Left lung (tissue), 4 donors: ENCODE measurements at regions not wholly inside any gene's neighbourhood (a gene's known extent, or its start where the extent isn't known, plus 50 kb on each side); places are given as distances from the start of the nearest gene placed in this dataset.

Experiments
- ATAC-seq: fragments of 200-7000 bp; cut with Tn5 transposase; one replicate; pipeline ENCODE4 v1.9.1; 2020; ENCODE audit warnings: moderate library complexity
- DNase-seq, 4 donors: peaks; one replicate each; pipeline ENCODE4 v3.0.0-alpha.2; 2013 to 2020
- H3K27ac ChIP-seq, 2 donors: fragments of 200-600 bp; sonication (generic) in 1 of 2; one replicate each; pipeline versions ENCODE4 v1.5.0 to v1.8.0; 2020 to 2021
- H3K27me3 ChIP-seq, 2 donors: fragments of 200-600 bp; sonication (generic) in 1 of 2; one replicate each; pipeline versions ENCODE4 v1.5.0 to v1.8.0; 2020 to 2021
- H3K36me3 ChIP-seq, 2 donors: fragments of 200-600 bp; sonication (generic) in 1 of 2; one replicate each; pipeline versions ENCODE4 v1.5.0 to v1.8.0; 2020 to 2021
- H3K4me1 ChIP-seq, 2 donors: fragments of 200-600 bp; one replicate each; pipeline ENCODE4 v1.8.0; 2021
- H3K4me3 ChIP-seq, 2 donors: fragments of 200-600 bp; sonication (generic) in 1 of 2; one replicate each; pipeline versions ENCODE4 v1.5.0 to v1.8.0; 2020 to 2021; ENCODE audit warnings: mild to moderate bottlenecking in 1 of 2
- H3K9me3 ChIP-seq, 2 donors: fragments of 200-600 bp; sonication (generic) in 1 of 2; one replicate each; pipeline versions ENCODE4 v1.5.0 to v1.8.0; 2020 to 2021
- CTCF ChIP-seq, 2 donors: fragments of 200-600 bp; sonication (generic) in 1 of 2; IDR thresholded peaks; one replicate each; pipeline versions ENCODE4 v1.5.0 to v1.8.0; 2021; ENCODE audit warnings: antibody characterized with exemption in 2 of 2
- intact Hi-C, 2 donors: fragments of 100-400 bp; cut with DNase I; formaldehyde crosslinking; loops; one replicate each; pipeline versions ENCODE4 v1.11.2 to v1.14.2; 2022
- donor health status: DM: no; HTN: yes; CAD: no.
- donor health status: DM: no; HTN: no; CAD: no.

DNA sequence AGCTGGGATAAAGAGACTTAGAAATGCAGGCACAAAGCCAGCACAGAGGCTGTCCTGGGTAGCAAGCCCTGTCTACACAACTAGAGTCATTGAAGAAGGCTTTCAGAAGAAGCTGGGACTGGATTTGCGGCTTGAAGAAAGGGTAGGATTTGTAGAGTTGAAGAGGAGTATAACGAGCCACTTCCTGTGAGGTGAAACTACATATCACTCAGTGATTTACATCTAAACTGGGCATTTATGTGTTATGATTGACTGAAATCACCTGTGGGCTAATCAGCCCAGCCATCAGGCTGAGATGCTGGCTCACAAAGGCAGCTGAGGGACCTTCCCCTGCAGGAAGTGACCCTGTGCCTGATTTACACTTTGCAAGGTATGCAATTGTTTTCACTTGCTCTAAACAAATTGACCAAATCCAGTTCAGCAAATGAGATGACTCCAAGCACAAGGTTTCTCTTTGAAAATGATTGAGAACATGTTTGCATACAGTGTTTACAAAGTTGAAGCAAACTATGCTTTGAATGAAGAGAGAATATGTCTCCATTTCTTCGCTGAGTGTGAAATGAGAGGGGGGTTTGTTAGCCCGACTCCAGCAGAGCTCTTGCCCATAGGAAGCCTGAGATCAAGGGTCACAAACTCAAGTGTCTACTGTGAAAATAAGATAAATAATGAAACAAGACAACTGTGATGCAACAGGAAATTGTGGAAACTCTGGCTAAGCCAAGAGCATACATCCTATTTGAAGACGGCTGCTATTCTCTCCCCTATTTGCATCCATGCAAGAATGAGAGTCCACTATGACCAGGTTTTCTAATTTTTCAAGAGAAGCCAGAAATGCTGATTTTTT, 69.3 kb upstream of the HK2 start:
- no peak overlapping the region for H3K27ac ChIP-seq
- no peak for TF ChIP-seq CTCF (IDR thresholded peaks at IDR 0.05)
- no peaks in the 10 kb centered on the region for H3K9me3 ChIP-seq
- no peaks in the 10 kb centered on the region for H3K27me3 ChIP-seq
- intact Hi-C loops: no loop called here
- peaks cover 9 to 15% of the 10 kb centered on the region in 2 donors for H3K4me1 ChIP-seq
- no peaks in the 10 kb centered on the region for H3K36me3 ChIP-seq
- peak in 2 of 4 donors; percentile 36 to 50 for DNase-seq
- no peak overlapping the region for H3K4me3 ChIP-seq
- ATAC-seq: no peak

DNA sequence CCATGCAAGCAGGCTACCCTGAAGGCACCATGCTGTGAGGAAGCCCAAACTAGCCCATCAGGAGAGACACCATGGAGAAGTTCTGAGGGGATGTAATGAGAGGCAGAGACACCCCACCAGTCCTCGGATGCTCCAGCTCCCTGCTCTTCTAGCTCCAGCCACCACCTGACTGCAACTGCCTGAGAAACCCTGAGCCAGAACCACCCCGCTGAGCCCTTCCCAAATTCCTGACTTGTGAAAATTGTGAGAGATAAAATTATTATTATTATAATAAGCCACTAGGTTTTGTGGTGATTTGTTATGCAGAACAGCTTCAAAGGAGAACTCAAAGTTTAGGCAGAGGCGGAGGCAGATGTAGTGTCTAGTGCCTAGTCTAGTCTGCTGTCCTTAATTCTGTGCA, 67.1 kb upstream of the HK2 start:
- H3K4me1 ChIP-seq: peaks cover 9 to 15% of the 10 kb centered on the region in 2 donors
- no peak for TF ChIP-seq CTCF (IDR thresholded peaks at IDR 0.05)
- DNase-seq: no peak
- no peak for ATAC-seq
- intact Hi-C loops: no loop called here
- no peaks in the 10 kb centered on the region for H3K27me3 ChIP-seq
- H3K9me3 ChIP-seq: no peaks in the 10 kb centered on the region
- no peaks in the 10 kb centered on the region for H3K36me3 ChIP-seq
- H3K4me3 ChIP-seq: no peak overlapping the region
- H3K27ac ChIP-seq: no peak overlapping the region

- H3K36me3 ChIP-seq: no peaks in the 10 kb centered on the region
- H3K9me3 ChIP-seq: no peaks in the 10 kb centered on the region
- no peaks in the 10 kb centered on the region for H3K27me3 ChIP-seq
- ATAC-seq (no peak), DNase-seq (no peak)
- H3K27ac ChIP-seq: no peak overlapping the region
- no peak overlapping the region for H3K4me3 ChIP-seq
- peaks cover 9 to 15% of the 10 kb centered on the region in 2 donors for H3K4me1 ChIP-seq
- TF ChIP-seq CTCF (IDR thresholded peaks at IDR 0.05): no peak
- intact Hi-C loops: no loop called here
Observed at GRCh38 chr2:74767618-74768017, 66.3 kb upstream of the HK2 start.

DNA sequence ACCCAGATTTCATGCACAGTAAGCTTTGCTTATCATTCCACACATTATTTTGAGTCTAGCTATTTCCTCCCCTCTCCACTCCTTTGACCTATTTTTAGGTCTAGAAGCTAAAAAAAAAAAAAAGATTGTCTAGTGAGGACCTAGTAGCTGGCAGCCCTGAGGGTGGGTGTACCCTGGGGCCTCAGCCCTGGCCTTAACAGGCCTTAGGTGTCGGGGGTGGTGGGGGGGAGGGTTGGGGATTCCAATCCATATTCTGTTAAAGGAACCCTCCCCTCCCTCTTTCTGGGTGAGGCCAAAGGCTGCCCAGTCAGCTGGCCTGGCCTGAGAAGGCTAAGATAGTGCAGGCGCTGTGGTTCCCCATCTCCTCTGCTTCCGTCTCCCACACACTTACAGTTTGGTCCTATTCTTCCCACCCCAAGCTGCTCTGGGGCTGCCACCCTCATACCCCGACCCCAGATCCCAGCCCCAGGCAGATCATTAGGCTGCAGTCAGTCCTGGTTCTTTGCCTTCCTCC, 65.5 kb upstream of the HK2 start:
- Histone ChIP-seq H3K4me3 (no peak overlapping the region), H3K27ac (no peak overlapping the region), H3K27me3 (no peaks in the 10 kb centered on the region), H3K36me3 (no peaks in the 10 kb centered on the region), H3K4me1 (peaks cover 9 to 15% of the 10 kb centered on the region in 2 donors), H3K9me3 (no peaks in the 10 kb centered on the region)
- no peak for TF ChIP-seq CTCF (IDR thresholded peaks at IDR 0.05)
- ATAC-seq (peak; percentile 66), DNase-seq (no peak)
- intact Hi-C loops: no loop called here

- no peak for TF ChIP-seq CTCF (IDR thresholded peaks at IDR 0.05)
- Histone ChIP-seq H3K4me1 (no peaks in the 10 kb centered on the region), H3K27ac (no peak overlapping the region), H3K9me3 (no peaks in the 10 kb centered on the region), H3K4me3 (no peak overlapping the region), H3K36me3 (no peaks in the 10 kb centered on the region), H3K27me3 (no peaks in the 10 kb centered on the region)
- DNase-seq (no peak), ATAC-seq (no peak)
- intact Hi-C loops: no loop called here
Observed at GRCh38 chr2:74772046-74772445, 61.9 kb upstream of the HK2 start.
